GM18861 (cell line): ENCODE measurements at regions not wholly inside any gene's neighbourhood (a gene's known extent, or its start where the extent isn't known, plus 50 kb on each side); places are given as distances from the start of the nearest gene placed in this dataset.

ENCODE experiments used
- ATAC-seq: cut with Tn5 transposase; IDR thresholded peaks from one replicate; pipeline ENCODE4 v1.9.1; 2021; ENCODE audit not compliant: unreplicated experiment

- no peak for ATAC-seq
Measured at GRCh38 chr2:71896385-71897136, 251.1 kb downstream of the CYP26B1 start.

- no peak for ATAC-seq
Measured at GRCh38 chr2:71895320-71896161, 252.1 kb downstream of the CYP26B1 start.

- ATAC-seq: no peak
Measured at GRCh38 chr2:71894261-71894660, 253.4 kb downstream of the CYP26B1 start.

GRCh38 chr2:71893646-71894045 is 254.0 kb downstream of the CYP26B1 start:
- no peak for ATAC-seq

GRCh38 chr2:71892896-71893295 is 254.8 kb downstream of the CYP26B1 start:
- no peak for ATAC-seq

- no peak for ATAC-seq
Measured at GRCh38 chr2:71892423-71892730, 255.3 kb downstream of the CYP26B1 start.

GRCh38 chr2:71891719-71892422 is 255.8 kb downstream of the CYP26B1 start:
- no peak for ATAC-seq

- ATAC-seq: no peak
Measured at GRCh38 chr2:71891155-71891554, 256.5 kb downstream of the CYP26B1 start.

GRCh38 chr2:71889759-71890684 is 257.6 kb downstream of the CYP26B1 start:
- no peak for ATAC-seq

GRCh38 chr2:71888751-71889445 is 258.8 kb downstream of the CYP26B1 start:
- no peak for ATAC-seq

GRCh38 chr2:71887196-71887595 is 260.5 kb downstream of the CYP26B1 start:
- no peak for ATAC-seq

- ATAC-seq: no peak
Measured at GRCh38 chr2:71886241-71886640, 261.4 kb downstream of the CYP26B1 start.

GRCh38 chr2:71884303-71885042 is 263.2 kb downstream of the CYP26B1 start:
- ATAC-seq: no peak

GRCh38 chr2:71882949-71883472 is 264.7 kb downstream of the CYP26B1 start:
- no peak for ATAC-seq

- ATAC-seq: no peak
Measured at GRCh38 chr2:71882236-71882946, 265.3 kb downstream of the CYP26B1 start.

GRCh38 chr2:71880846-71881610 is 266.6 kb downstream of the CYP26B1 start:
- ATAC-seq: no peak

- no peak for ATAC-seq
Measured at GRCh38 chr2:71880287-71880686, 267.4 kb downstream of the CYP26B1 start.
